Gastroesophageal sphincter (tissue), 3 donors: ENCODE measurements at regions not wholly inside any gene's neighbourhood (a gene's known extent, or its start where the extent isn't known, plus 50 kb on each side); places are given as distances from the start of the nearest gene placed in this dataset.
"Not testable (repeated sequence)": the region's sequence is repeated elsewhere in the genome, so short reads cannot be mapped to it uniquely, and the experiment has no call there.

Experiments used
- EP300 ChIP-seq: sonication (generic); formaldehyde crosslinking; IDR thresholded peaks from one replicate; pipeline ENCODE4 v1.6.1; 2017; ENCODE audit warnings: antibody characterized with exemption, mild to moderate bottlenecking
- POLR2A ChIP-seq, 2 donors: fragments of 450-650 bp; IDR thresholded peaks; one replicate each; pipeline ENCODE4 v1.6.1; 2017; ENCODE audit warnings: antibody characterized with exemption in 2 of 2, mild to moderate bottlenecking in 2 of 2, moderate library complexity in 1 of 2
- POLR2AphosphoS5 ChIP-seq: sonication (generic); formaldehyde crosslinking; IDR thresholded peaks from one replicate; pipeline ENCODE4 v1.6.1; 2017; ENCODE audit warnings: antibody characterized with exemption
- TF ChIP-seq, protein P1 (sequence below), 4 experiments: fragments of 200-600 bp in 2 of 4; fragments of 450-650 bp in 2 of 4; sonication (generic) in 1 of 4; IDR thresholded peaks; one replicate each; pipeline ENCODE4 v1.5.1; 2017 to 2019; ENCODE audit warnings: antibody characterized with exemption in 4 of 4, mild to moderate bottlenecking in 2 of 4, moderate library complexity in 2 of 4

DNA sequence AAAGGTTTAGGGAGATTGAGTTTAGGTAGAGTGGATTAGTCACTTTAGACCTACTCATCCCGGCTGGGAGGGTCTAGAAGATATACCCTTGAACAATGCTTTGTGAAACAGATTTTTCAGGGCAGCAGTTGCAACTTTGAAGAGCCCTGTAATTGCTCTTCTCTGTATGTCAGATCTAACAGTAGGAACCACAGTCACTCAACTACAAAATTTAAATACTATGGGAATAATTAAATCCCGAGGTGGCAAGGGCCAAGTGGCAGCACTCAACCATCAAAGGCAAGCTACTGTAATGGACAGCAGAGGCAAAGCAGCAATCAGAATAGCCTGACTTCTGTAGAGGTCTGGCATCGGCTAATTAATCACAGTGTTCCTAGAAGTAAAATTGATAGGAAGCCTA lies 97.5 kb downstream of the HOXA1 start:
- TF ChIP-seq POLR2A (IDR thresholded peaks at IDR 0.05); POLR2AphosphoS5; EP300: not testable (repeated sequence)
- TF ChIP-seq, protein P1, sequence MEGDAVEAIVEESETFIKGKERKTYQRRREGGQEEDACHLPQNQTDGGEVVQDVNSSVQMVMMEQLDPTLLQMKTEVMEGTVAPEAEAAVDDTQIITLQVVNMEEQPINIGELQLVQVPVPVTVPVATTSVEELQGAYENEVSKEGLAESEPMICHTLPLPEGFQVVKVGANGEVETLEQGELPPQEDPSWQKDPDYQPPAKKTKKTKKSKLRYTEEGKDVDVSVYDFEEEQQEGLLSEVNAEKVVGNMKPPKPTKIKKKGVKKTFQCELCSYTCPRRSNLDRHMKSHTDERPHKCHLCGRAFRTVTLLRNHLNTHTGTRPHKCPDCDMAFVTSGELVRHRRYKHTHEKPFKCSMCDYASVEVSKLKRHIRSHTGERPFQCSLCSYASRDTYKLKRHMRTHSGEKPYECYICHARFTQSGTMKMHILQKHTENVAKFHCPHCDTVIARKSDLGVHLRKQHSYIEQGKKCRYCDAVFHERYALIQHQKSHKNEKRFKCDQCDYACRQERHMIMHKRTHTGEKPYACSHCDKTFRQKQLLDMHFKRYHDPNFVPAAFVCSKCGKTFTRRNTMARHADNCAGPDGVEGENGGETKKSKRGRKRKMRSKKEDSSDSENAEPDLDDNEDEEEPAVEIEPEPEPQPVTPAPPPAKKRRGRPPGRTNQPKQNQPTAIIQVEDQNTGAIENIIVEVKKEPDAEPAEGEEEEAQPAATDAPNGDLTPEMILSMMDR (IDR thresholded peaks at IDR 0.05), result not testable (repeated sequence)
